IMR-90 (cell line): ENCODE measurements at regions not wholly inside any gene's neighbourhood (a gene's known extent, or its start where the extent isn't known, plus 50 kb on each side); places are given as distances from the start of the nearest gene placed in this dataset.

Source experiments
- ATAC-seq: fragments of 200-7000 bp; cut with Tn5 transposase; 2 replicates; pipeline ENCODE4 v1.9.1; 2020; ENCODE audit warnings: low read depth, mild to moderate bottlenecking, moderate library complexity
- BruUV-seq: library from RNA; stranded (reverse); fragments of 400-500 nt; replicated peaks from 2 replicates; lab custom pipeline; 2021; lab: Mats Ljungman, UMichigan
- CTCF ChIA-PET: fragments of 300-600 bp; formaldehyde crosslinking; extraction: SDS; loops from one replicate; lab custom pipeline; 2021; ENCODE audit warnings: antibody characterized with exemption; lab: Yijun Ruan, JAX
- POLR2A ChIA-PET: fragments of 300-600 bp; sonication (Branson Sonifier 250); formaldehyde crosslinking; loops from one replicate; lab custom pipeline; 2022; ENCODE audit warnings: antibody characterized with exemption; ENCODE audit not compliant: unreplicated experiment; lab: Charles Lee
- DNase-seq: peaks from one replicate; pipeline ENCODE4 v3.0.0; 2013
- H2AFZ ChIP-seq: replicated peaks from 2 replicates; pipeline ENCODE3; 2013; ENCODE audit warnings: low read length, mild to moderate bottlenecking; ENCODE audit not compliant: poor library complexity
- H2AK5ac ChIP-seq: 2 replicates; pipeline ENCODE4 v1.6.1; 2013; ENCODE audit warnings: low read depth, low read length, inconsistent platforms
- H2AK9ac ChIP-seq: replicated peaks from 2 replicates; pipeline ENCODE3; 2013; ENCODE audit warnings: mild to moderate bottlenecking, low read depth, low read length, moderate library complexity; ENCODE audit not compliant: poor library complexity
- H2BK120ac ChIP-seq: 2 replicates; pipeline ENCODE4 v1.6.1; 2013; ENCODE audit warnings: low read depth, low read length, inconsistent platforms
- H2BK15ac ChIP-seq: 3 replicates; pipeline ENCODE4 v1.6.1; 2013; ENCODE audit warnings: low read depth, low read length, inconsistent platforms
- H2BK20ac ChIP-seq: 2 replicates; pipeline ENCODE4 v1.6.1; 2013; ENCODE audit warnings: low read depth, mild to moderate bottlenecking, inconsistent platforms, low read length, moderate library complexity
- H2BK5ac ChIP-seq: 2 replicates; pipeline ENCODE4 v1.6.1; 2013; ENCODE audit warnings: mild to moderate bottlenecking, low read depth, low read length, inconsistent platforms; ENCODE audit not compliant: poor library complexity, severe bottlenecking
- H3K14ac ChIP-seq: replicated peaks from 2 replicates; pipeline ENCODE4 v1.6.1; 2013; ENCODE audit warnings: low read depth, low read length, inconsistent platforms
- H3K18ac ChIP-seq: 2 replicates; pipeline ENCODE4 v1.6.1; 2013; ENCODE audit warnings: low read depth, low read length, control low read depth
- H3K23ac ChIP-seq: 2 replicates; pipeline ENCODE4 v1.6.1; 2013; ENCODE audit warnings: low read depth, low read length, inconsistent platforms
- H3K27ac ChIP-seq: 2 replicates; pipeline ENCODE4 v1.5.1; 2013; ENCODE audit warnings: mild to moderate bottlenecking, control low read depth, low read length; ENCODE audit not compliant: insufficient read depth
- H3K27me3 ChIP-seq: 2 replicates; pipeline ENCODE4 v1.6.1; 2013; ENCODE audit warnings: low read length; ENCODE audit not compliant: control insufficient read depth, insufficient read depth
- H3K36me3 ChIP-seq: 2 replicates; pipeline ENCODE4 v1.6.1; 2013; ENCODE audit warnings: low read length, mixed read lengths; ENCODE audit not compliant: control insufficient read depth, insufficient read depth
- H3K4ac ChIP-seq: 2 replicates; pipeline ENCODE4 v1.6.1; 2013; ENCODE audit warnings: low read depth, low read length, inconsistent platforms
- H3K4me1 ChIP-seq: 2 replicates; pipeline ENCODE4 v1.6.1; 2013; ENCODE audit warnings: low read length, mixed read lengths; ENCODE audit not compliant: control insufficient read depth, insufficient read depth
- H3K4me2 ChIP-seq: 2 replicates; pipeline ENCODE4 v1.6.1; 2013; ENCODE audit warnings: low read depth, mild to moderate bottlenecking, control low read depth, low read length, moderate library complexity
- H3K4me3 ChIP-seq: 2 replicates; pipeline ENCODE4 v1.5.1; 2013; ENCODE audit warnings: low read depth, mild to moderate bottlenecking, control low read depth, low read length, moderate library complexity; ENCODE audit not compliant: insufficient read depth
- H3K56ac ChIP-seq: 2 replicates; pipeline ENCODE4 v1.6.1; 2013; ENCODE audit warnings: low read length, inconsistent platforms; ENCODE audit not compliant: insufficient read depth; ENCODE audit errors: extremely low read depth
- H3K79me1 ChIP-seq, 2 experiments: 2 replicates each; pipeline ENCODE4 v1.6.1; 2013; ENCODE audit warnings: low read length in 2 of 2, inconsistent platforms in 1 of 2, low read depth in 1 of 2
- H3K9ac ChIP-seq: 2 replicates; pipeline ENCODE4 v1.6.1; 2013; ENCODE audit warnings: low read depth, low read length, control low read depth
- H3K9me1 ChIP-seq: 2 replicates; pipeline ENCODE4 v1.6.1; 2013; ENCODE audit warnings: low read length, inconsistent platforms; ENCODE audit not compliant: insufficient read depth
- H3K9me3 ChIP-seq: 2 replicates; pipeline ENCODE4 v1.6.1; 2013; ENCODE audit warnings: low read length; ENCODE audit not compliant: control insufficient read depth, insufficient read depth
- H4K20me1 ChIP-seq: 2 replicates; pipeline ENCODE4 v1.6.1; 2013; ENCODE audit warnings: low read length, inconsistent platforms; ENCODE audit not compliant: insufficient read depth
- H4K5ac ChIP-seq: 2 replicates; pipeline ENCODE4 v1.6.1; 2013; ENCODE audit warnings: mild to moderate bottlenecking, low read depth, low read length, control low read depth
- H4K8ac ChIP-seq, 2 experiments: 2 replicates each; pipeline ENCODE4 v1.6.1; 2013; ENCODE audit warnings: low read depth in 2 of 2, low read length in 2 of 2, control low read depth in 1 of 2, inconsistent platforms in 1 of 2
- H4K91ac ChIP-seq: 2 replicates; pipeline ENCODE4 v1.6.1; 2013; ENCODE audit warnings: low read depth, low read length, inconsistent platforms; ENCODE audit not compliant: insufficient read depth
- BHLHE40 ChIP-seq: fragments of 150-350 bp; IDR thresholded peaks from 2 replicates; pipeline ENCODE4 v1.6.1; 2016; ENCODE audit warnings: mild to moderate bottlenecking, low read depth, low read length
- CEBPB ChIP-seq: IDR thresholded peaks from 2 replicates; pipeline ENCODE4 v1.6.1; 2012; ENCODE audit warnings: low read depth, low read length, improper control_type of control experiment
- CHD1 ChIP-seq: IDR thresholded peaks from 2 replicates; pipeline ENCODE4 v1.6.1; 2012; ENCODE audit warnings: low read depth, low read length, improper control_type of control experiment
- CTCF ChIP-seq: conservative IDR thresholded peaks from 2 replicates; pipeline ENCODE4 v1.5.1; 2012; ENCODE audit warnings: mild to moderate bottlenecking, low read depth, low read length, improper control_type of control experiment
- ELK1 ChIP-seq: fragments of 150-350 bp; IDR thresholded peaks from 2 replicates; pipeline ENCODE4 v1.6.1; 2016; ENCODE audit warnings: low read depth, mild to moderate bottlenecking, low read length, moderate library complexity, borderline replicate concordance
- FOS ChIP-seq: fragments of 150-350 bp; IDR thresholded peaks from 2 replicates; pipeline ENCODE4 v1.6.1; 2016; ENCODE audit warnings: low read depth, low read length
- MAFK ChIP-seq: IDR thresholded peaks from 2 replicates; pipeline ENCODE4 v1.6.1; 2012; ENCODE audit warnings: low read depth, low read length, improper control_type of control experiment
- MAZ ChIP-seq: IDR thresholded peaks from 2 replicates; pipeline ENCODE4 v1.6.1; 2012; ENCODE audit warnings: low read depth, mild to moderate bottlenecking, low read length, improper control_type of control experiment, moderate library complexity, borderline replicate concordance
- MXI1 ChIP-seq: IDR thresholded peaks from 2 replicates; pipeline ENCODE4 v1.6.1; 2012; ENCODE audit warnings: low read depth, mild to moderate bottlenecking, low read length, moderate library complexity, borderline replicate concordance
- NFE2L2 ChIP-seq: fragments of 150-350 bp; IDR thresholded peaks from 2 replicates; pipeline ENCODE4 v1.6.1; 2016; ENCODE audit warnings: low read depth, mild to moderate bottlenecking, low read length
- POLR2A ChIP-seq: IDR thresholded peaks from 2 replicates; pipeline ENCODE4 v1.6.1; 2012; ENCODE audit warnings: mild to moderate bottlenecking, low read depth, low read length
- RAD21 ChIP-seq: IDR thresholded peaks from 2 replicates; pipeline ENCODE4 v1.6.1; 2012; ENCODE audit warnings: low read length, improper control_type of control experiment
- RCOR1 ChIP-seq: IDR thresholded peaks from 2 replicates; pipeline ENCODE4 v1.6.1; 2012; ENCODE audit warnings: mild to moderate bottlenecking, low read length, improper control_type of control experiment; ENCODE audit not compliant: insufficient replicate concordance
- SMC3 ChIP-seq: fragments of 150-350 bp; IDR thresholded peaks from 2 replicates; pipeline ENCODE4 v1.6.1; 2016; ENCODE audit warnings: low read depth, mild to moderate bottlenecking, antibody characterized with exemption, low read length, moderate library complexity
- USF2 ChIP-seq: fragments of 150-350 bp; IDR thresholded peaks from 2 replicates; pipeline ENCODE4 v1.6.1; 2017; ENCODE audit warnings: mild to moderate bottlenecking, antibody characterized with exemption, low read length, low read depth
- WGBS, 2 experiments: methylation state at CpG; one replicate each; pipeline versions ENCODE4 v1.1.5 to v1.1.7; 2013; ENCODE audit warnings: missing lambda C conversion rate in 2 of 2; ENCODE audit not compliant: insufficient read length in 1 of 2; ENCODE audit errors: extremely low coverage in 2 of 2; 5-methylcytosine and 5-hydroxymethylcytosine counted together
- dilution Hi-C: fragments of 300-500 bp; cut with HindIII; formaldehyde crosslinking; loops from one replicate; pipeline ENCODE4 v1.14.3; 2018; ENCODE audit warnings: low sequenced_read_pairs; ENCODE audit not compliant: unreplicated experiment
- in situ Hi-C: fragments of 300-500 bp; cut with MboI; formaldehyde crosslinking; loops from 3 replicates; pipeline ENCODE4 v1.14.3; 2019; ENCODE audit warnings: low sequenced_read_pairs, inconsistent platforms, mixed read lengths
- intact Hi-C: fragments of 100-400 bp; cut with micrococcal nuclease; formaldehyde crosslinking; loops from 2 replicates; pipeline ENCODE4 v1.10.0; 2022

DNA sequence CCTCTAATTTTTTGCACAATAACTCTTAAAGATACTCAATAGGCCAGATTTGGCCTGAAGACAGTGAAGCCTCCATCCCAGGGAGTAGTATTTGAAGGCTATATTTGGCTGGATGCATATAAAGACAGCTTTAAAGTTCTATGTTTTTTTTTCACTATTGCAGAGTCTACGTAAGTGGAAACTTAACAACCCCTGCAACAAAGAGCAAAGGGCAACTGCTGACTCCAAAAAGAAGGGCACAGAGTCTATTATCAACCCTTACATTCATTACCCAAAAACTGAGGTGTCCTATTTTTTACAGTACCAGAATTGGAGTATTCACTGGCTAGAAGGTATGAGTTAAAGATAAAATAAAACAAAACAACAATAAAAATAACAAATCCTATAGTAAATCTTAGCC, 329.8 kb upstream of the PKN2 start:
- in situ Hi-C loops, result no loop called here
- Histone ChIP-seq H3K9ac (no peak overlapping the region), H2BK20ac (no peak overlapping the region), H3K4me3 (no peak overlapping the region), H3K18ac (no peak overlapping the region), H3K56ac (no peak overlapping the region), H3K9me1 (no peaks in the 10 kb centered on the region), H2BK15ac (no peak overlapping the region), H2BK120ac (no peak overlapping the region), H3K14ac (no peak overlapping the region), H3K79me1 (no peaks in the 10 kb centered on the region), H3K4me2 (no peak overlapping the region), H3K9me3 (no peaks in the 10 kb centered on the region), H4K20me1 (no peaks in the 10 kb centered on the region), H3K4me1 (no peaks in the 10 kb centered on the region), H4K8ac (no peak overlapping the region), H3K4ac (no peak overlapping the region), H4K91ac (no peak overlapping the region), H3K27ac (no peak overlapping the region), H2AK9ac (no peak overlapping the region), H3K36me3 (no peaks in the 10 kb centered on the region), H4K5ac (no peak overlapping the region), H3K27me3 (no peaks in the 10 kb centered on the region), H3K23ac (no peak overlapping the region), H2AK5ac (no peak overlapping the region), H2AFZ (no peak overlapping the region), H2BK5ac (no peak overlapping the region)
- ChIA-PET CTCF (no interaction called here), POLR2A (no interaction called here)
- DNase-seq, result no peak
- no TSS peak for BruUV-seq
- TF ChIP-seq USF2 (no peak), MXI1 (no peak), CEBPB (no peak), RAD21 (no peak), MAFK (no peak), RCOR1 (no peak), POLR2A (no peak), CHD1 (no peak), ELK1 (no peak), MAZ (no peak), FOS (no peak), SMC3 (no peak), BHLHE40 (no peak), CTCF (no peak), NFE2L2 (no peak)
- WGBS, 2 experiments, result no CpG with 5 or more reads among the region's 1 CpG
- ATAC-seq, result no peak
- dilution Hi-C loops, result no loop called here
- intact Hi-C loops, result no loop called here
